ENCODE measurements at regions not wholly inside any gene's neighbourhood (a gene's known extent, or its start where the extent isn't known, plus 50 kb on each side); places are given as distances from the start of the nearest gene placed in this dataset.

DNA sequence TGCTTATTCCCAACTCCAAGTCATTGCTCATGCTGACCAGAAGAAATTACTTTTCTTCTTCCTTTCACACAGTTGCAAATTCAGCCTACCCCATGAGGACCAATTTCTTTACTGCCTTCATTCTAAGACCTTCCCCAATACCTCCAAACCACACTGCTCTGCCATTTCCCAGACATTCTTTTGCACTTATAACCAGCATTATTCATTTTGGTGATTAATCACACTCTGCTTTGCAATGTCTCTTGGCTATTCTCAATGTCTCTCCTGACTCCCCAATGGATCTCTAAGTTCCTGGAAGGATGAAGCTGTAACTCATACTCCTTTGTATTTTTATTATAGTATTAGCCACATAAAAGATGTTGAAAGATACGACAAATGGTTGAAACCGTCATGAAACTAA is 105.7 kb upstream of the RANBP3L start:
- TF ChIP-seq POLR2A (IDR thresholded peaks at IDR 0.05; ENCODE audit: low read length) (no peak), EP300 (IDR thresholded peaks at IDR 0.05) (no peak), KDM5A (IDR thresholded peaks at IDR 0.05) (no peak), CBX8 (IDR thresholded peaks at IDR 0.05) (no peak), CHD2 (IDR thresholded peaks at IDR 0.05; ENCODE audit: low read length, partially characterized antibody) (no peak), RCOR1 (IDR thresholded peaks at IDR 0.05; ENCODE audit: low read depth, low read length) (no peak)
- TF ChIP-seq, protein P1, sequence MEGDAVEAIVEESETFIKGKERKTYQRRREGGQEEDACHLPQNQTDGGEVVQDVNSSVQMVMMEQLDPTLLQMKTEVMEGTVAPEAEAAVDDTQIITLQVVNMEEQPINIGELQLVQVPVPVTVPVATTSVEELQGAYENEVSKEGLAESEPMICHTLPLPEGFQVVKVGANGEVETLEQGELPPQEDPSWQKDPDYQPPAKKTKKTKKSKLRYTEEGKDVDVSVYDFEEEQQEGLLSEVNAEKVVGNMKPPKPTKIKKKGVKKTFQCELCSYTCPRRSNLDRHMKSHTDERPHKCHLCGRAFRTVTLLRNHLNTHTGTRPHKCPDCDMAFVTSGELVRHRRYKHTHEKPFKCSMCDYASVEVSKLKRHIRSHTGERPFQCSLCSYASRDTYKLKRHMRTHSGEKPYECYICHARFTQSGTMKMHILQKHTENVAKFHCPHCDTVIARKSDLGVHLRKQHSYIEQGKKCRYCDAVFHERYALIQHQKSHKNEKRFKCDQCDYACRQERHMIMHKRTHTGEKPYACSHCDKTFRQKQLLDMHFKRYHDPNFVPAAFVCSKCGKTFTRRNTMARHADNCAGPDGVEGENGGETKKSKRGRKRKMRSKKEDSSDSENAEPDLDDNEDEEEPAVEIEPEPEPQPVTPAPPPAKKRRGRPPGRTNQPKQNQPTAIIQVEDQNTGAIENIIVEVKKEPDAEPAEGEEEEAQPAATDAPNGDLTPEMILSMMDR (IDR thresholded peaks at IDR 0.05), result no peak
